PC-9 (cell line): ENCODE measurements at regions not wholly inside any gene's neighbourhood (a gene's known extent, or its start where the extent isn't known, plus 50 kb on each side); places are given as distances from the start of the nearest gene placed in this dataset.

Experiments used
- EZH2 ChIP-seq: fragments of 200-600 bp; sonication (generic); IDR thresholded peaks from 2 replicates; pipeline ENCODE4 v1.8.0; 2017; ENCODE audit warnings: antibody characterized with exemption, low read depth
- TF ChIP-seq, protein P1 (sequence below): fragments of 200-600 bp; sonication (generic); conservative IDR thresholded peaks from 2 replicates; pipeline ENCODE4 v1.6.1; 2017; ENCODE audit warnings: mixed run types, antibody characterized with exemption, mild to moderate bottlenecking, moderate library complexity

DNA sequence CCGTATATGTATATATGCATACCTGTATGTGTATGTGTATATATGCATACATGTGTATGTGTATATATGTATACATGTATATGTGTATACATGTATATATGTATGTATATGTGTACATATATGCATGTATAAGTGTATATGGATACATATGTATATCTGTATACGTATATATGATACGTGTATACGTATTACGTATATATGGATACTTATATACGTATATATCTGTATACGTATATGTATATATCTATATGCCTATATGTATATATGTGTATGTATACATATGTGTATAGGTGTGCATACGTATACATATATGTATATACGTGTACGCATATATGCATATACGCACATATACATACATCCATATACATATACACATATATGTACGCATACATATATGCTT, 681.6 kb upstream of the ANO3 start:
- TF ChIP-seq, protein P1, sequence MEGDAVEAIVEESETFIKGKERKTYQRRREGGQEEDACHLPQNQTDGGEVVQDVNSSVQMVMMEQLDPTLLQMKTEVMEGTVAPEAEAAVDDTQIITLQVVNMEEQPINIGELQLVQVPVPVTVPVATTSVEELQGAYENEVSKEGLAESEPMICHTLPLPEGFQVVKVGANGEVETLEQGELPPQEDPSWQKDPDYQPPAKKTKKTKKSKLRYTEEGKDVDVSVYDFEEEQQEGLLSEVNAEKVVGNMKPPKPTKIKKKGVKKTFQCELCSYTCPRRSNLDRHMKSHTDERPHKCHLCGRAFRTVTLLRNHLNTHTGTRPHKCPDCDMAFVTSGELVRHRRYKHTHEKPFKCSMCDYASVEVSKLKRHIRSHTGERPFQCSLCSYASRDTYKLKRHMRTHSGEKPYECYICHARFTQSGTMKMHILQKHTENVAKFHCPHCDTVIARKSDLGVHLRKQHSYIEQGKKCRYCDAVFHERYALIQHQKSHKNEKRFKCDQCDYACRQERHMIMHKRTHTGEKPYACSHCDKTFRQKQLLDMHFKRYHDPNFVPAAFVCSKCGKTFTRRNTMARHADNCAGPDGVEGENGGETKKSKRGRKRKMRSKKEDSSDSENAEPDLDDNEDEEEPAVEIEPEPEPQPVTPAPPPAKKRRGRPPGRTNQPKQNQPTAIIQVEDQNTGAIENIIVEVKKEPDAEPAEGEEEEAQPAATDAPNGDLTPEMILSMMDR, result no peak
- TF ChIP-seq EZH2, result no peak
